ENCODE measurements at regions not wholly inside any gene's neighbourhood (a gene's known extent, or its start where the extent isn't known, plus 50 kb on each side); places are given as distances from the start of the nearest gene placed in this dataset.

DNA sequence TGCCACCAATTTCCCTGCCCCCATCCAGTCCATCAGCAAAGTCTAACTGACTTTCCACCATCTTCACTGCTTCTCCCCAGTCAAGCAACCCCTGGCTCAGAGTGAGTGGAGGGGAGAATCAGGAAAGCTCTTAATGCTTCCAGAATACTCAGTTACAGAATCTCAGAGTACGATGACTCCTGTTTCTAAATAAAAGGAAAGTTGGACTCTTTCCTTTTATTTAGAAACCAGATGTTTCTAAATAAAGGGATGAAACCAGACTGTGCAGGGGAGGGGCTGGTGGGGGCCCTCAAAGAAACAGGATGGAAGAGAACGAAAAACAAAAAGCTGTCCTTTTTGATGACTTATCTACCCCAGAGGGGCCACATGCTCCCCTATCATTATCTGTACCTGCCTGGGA lies 85.2 kb upstream of the PPM1J start:
- TF ChIP-seq CTCF (conservative IDR thresholded peaks at IDR 0.05; ENCODE audit: low read length), result no peak
- TF ChIP-seq EZH2phosphoT487 (IDR thresholded peaks at IDR 0.05; ENCODE audit: borderline replicate concordance, low read depth, low read length), result no peak
